Keratinocyte (primary cell): ENCODE measurements at regions not wholly inside any gene's neighbourhood (a gene's known extent, or its start where the extent isn't known, plus 50 kb on each side); places are given as distances from the start of the nearest gene placed in this dataset.

Experiments used
- DNase-seq: peaks from one replicate; pipeline ENCODE4 v3.0.0-alpha.2; 2011; ENCODE audit warnings: low read depth, missing footprints, low spot score
- FAIRE-seq: peaks from 2 replicates; lab custom pipeline; 2011; peaks lifted over from hg19 to GRCh38; lab: Jason Lieb, UNC
- H2AFZ ChIP-seq: 2 replicates; pipeline ENCODE4 v1.6.0; 2012; ENCODE audit warnings: low read length, control low read depth, inconsistent platforms; ENCODE audit not compliant: control insufficient read depth
- H3K27ac ChIP-seq: 2 replicates; pipeline ENCODE4 v1.5.1; 2011; ENCODE audit warnings: low read length; ENCODE audit not compliant: control insufficient read depth, insufficient read depth
- H3K27me3 ChIP-seq: 3 replicates; pipeline ENCODE4 v1.6.0; 2011; ENCODE audit warnings: low read length; ENCODE audit not compliant: control insufficient read depth, insufficient read depth; ENCODE audit errors: extremely low read depth
- H3K36me3 ChIP-seq, 2 experiments: 2 replicates in 1 of 2; 3 replicates in 1 of 2; pipeline ENCODE4 v1.5.1; 2011; ENCODE audit warnings: low read length in 2 of 2, mild to moderate bottlenecking in 1 of 2; ENCODE audit not compliant: control insufficient read depth in 2 of 2, insufficient read depth in 2 of 2; ENCODE audit errors: extremely low read depth in 1 of 2
- H3K4me1 ChIP-seq: 3 replicates; pipeline ENCODE4 v1.5.1; 2011; ENCODE audit warnings: low read length; ENCODE audit not compliant: control insufficient read depth, insufficient read depth; ENCODE audit errors: extremely low read depth
- H3K4me2 ChIP-seq: 3 replicates; pipeline ENCODE4 v1.6.0; 2011; ENCODE audit warnings: low read depth, low read length; ENCODE audit not compliant: control insufficient read depth, insufficient read depth; ENCODE audit errors: extremely low read depth
- H3K4me3 ChIP-seq, 3 experiments: fragments of 200-600 bp in 1 of 3; sonication (generic) in 1 of 3; 2 replicates in 2 of 3; 3 replicates in 1 of 3; pipeline ENCODE4 v1.5.1; 2011 to 2016; ENCODE audit warnings: low read length in 3 of 3, mild to moderate bottlenecking in 3 of 3, control low read depth in 2 of 3, inconsistent platforms in 1 of 3, low read depth in 1 of 3, mixed read lengths in 1 of 3, mixed run types in 1 of 3, moderate library complexity in 1 of 3; ENCODE audit not compliant: control insufficient read depth in 2 of 3, insufficient read depth in 2 of 3; ENCODE audit errors: extremely low read depth in 1 of 3
- H3K79me2 ChIP-seq: 2 replicates; pipeline ENCODE4 v1.6.0; 2012; ENCODE audit warnings: low read length; ENCODE audit not compliant: control insufficient read depth, insufficient read depth
- H3K9ac ChIP-seq: 3 replicates; pipeline ENCODE4 v1.6.0; 2011; ENCODE audit warnings: low read length; ENCODE audit not compliant: control insufficient read depth, insufficient read depth; ENCODE audit errors: extremely low read depth
- H3K9me1 ChIP-seq: 3 replicates; pipeline ENCODE4 v1.6.0; 2011; ENCODE audit warnings: low read length; ENCODE audit not compliant: control insufficient read depth, insufficient read depth; ENCODE audit errors: extremely low read depth
- H3K9me3 ChIP-seq: 2 replicates; pipeline ENCODE4 v1.5.1; 2012; ENCODE audit warnings: low read depth, low read length; ENCODE audit not compliant: control insufficient read depth
- H4K20me1 ChIP-seq: 3 replicates; pipeline ENCODE4 v1.6.0; 2011; ENCODE audit warnings: low read length; ENCODE audit not compliant: control insufficient read depth, insufficient read depth; ENCODE audit errors: extremely low read depth
- CTCF ChIP-seq, 3 experiments: IDR thresholded peaks in 1 of 3; conservative IDR thresholded peaks in 1 of 3; optimal IDR thresholded peaks in 1 of 3; 2 replicates in 2 of 3; 3 replicates in 1 of 3; pipeline versions ENCODE3 to v1.5.1; 2011; ENCODE audit warnings: low read length in 3 of 3, mild to moderate bottlenecking in 3 of 3, moderate library complexity in 2 of 3, control low read depth in 1 of 3, inconsistent platforms in 1 of 3; ENCODE audit not compliant: insufficient read depth in 2 of 3; ENCODE audit errors: extremely low read depth in 1 of 3
- EZH2 ChIP-seq: IDR thresholded peaks from one replicate; pipeline ENCODE4 v1.6.1; 2012; ENCODE audit warnings: inconsistent platforms, mild to moderate bottlenecking, low read length, moderate library complexity
- dilution Hi-C: fragments of 300-500 bp; cut with MboI; formaldehyde crosslinking; loops from one replicate; pipeline ENCODE4 v1.7.0; 2020; ENCODE audit warnings: low sequenced_read_pairs; ENCODE audit not compliant: extremely low pct_ligation_motif_present

- Histone ChIP-seq H3K9me1 (no peaks in the 10 kb centered on the region), H3K4me3 (no peak overlapping the region), H3K36me3 (no peaks in the 10 kb centered on the region), H3K27me3 (no peaks in the 10 kb centered on the region), H3K9ac (no peak overlapping the region), H2AFZ (no peak overlapping the region), H3K27ac (no peak overlapping the region), H4K20me1 (no peaks in the 10 kb centered on the region), H3K79me2 (no peaks in the 10 kb centered on the region), H3K4me2 (no peak overlapping the region), H3K9me3 (no peaks in the 10 kb centered on the region), H3K4me1 (no peaks in the 10 kb centered on the region)
- dilution Hi-C loops: no loop called here
- FAIRE-seq (no peak), DNase-seq (no peak)
- no peak for TF ChIP-seq EZH2
Observed at GRCh38 chr9:95653246-95653645, 136.5 kb upstream of the PTCH1 start.

- FAIRE-seq: no peak
- Histone ChIP-seq H3K9ac (no peak overlapping the region), H4K20me1 (no peaks in the 10 kb centered on the region), H3K4me1 (no peaks in the 10 kb centered on the region), H3K9me3 (no peaks in the 10 kb centered on the region), H3K27ac (no peak overlapping the region), H3K4me3 (no peak overlapping the region), H3K4me2 (no peak overlapping the region), H3K9me1 (no peaks in the 10 kb centered on the region), H3K79me2 (no peaks in the 10 kb centered on the region), H2AFZ (no peak overlapping the region), H3K27me3 (no peaks in the 10 kb centered on the region), H3K36me3 (no peaks in the 10 kb centered on the region)
- no peak for DNase-seq
- TF ChIP-seq EZH2 (no peak), CTCF (optimal IDR thresholded peaks at IDR 0.05 in 1 of 3, IDR thresholded peaks at IDR 0.05 in 1 of 3, conservative IDR thresholded peaks at IDR 0.05 in 1 of 3; ENCODE audit: extremely low read depth in 1 of 3, insufficient read depth in 2 of 3, low read length in 3 of 3) (no peak)
- dilution Hi-C loops: no loop called here
Observed at GRCh38 chr9:95650720-95651119, 133.9 kb upstream of the PTCH1 start.

- H3K27ac ChIP-seq: no peak overlapping the region
- no peak overlapping the region for H2AFZ ChIP-seq
- FAIRE-seq: no peak
- H3K4me1 ChIP-seq: no peaks in the 10 kb centered on the region
- no peaks in the 10 kb centered on the region for H4K20me1 ChIP-seq
- no peak overlapping the region for H3K4me2 ChIP-seq
- H3K9me1 ChIP-seq: no peaks in the 10 kb centered on the region
- DNase-seq: no peak
- H3K9me3 ChIP-seq: no peaks in the 10 kb centered on the region
- dilution Hi-C loops: no loop called here
- H3K36me3 ChIP-seq: no peaks in the 10 kb centered on the region
- H3K79me2 ChIP-seq: no peaks in the 10 kb centered on the region
- H3K4me3 ChIP-seq: no peak overlapping the region
- TF ChIP-seq CTCF (optimal IDR thresholded peaks at IDR 0.05 in 1 of 3, IDR thresholded peaks at IDR 0.05 in 1 of 3, conservative IDR thresholded peaks at IDR 0.05 in 1 of 3; ENCODE audit: extremely low read depth in 1 of 3, insufficient read depth in 2 of 3, low read length in 3 of 3) (no peak), EZH2 (no peak)
- H3K9ac ChIP-seq: no peak overlapping the region
- H3K27me3 ChIP-seq: no peaks in the 10 kb centered on the region
Observed at GRCh38 chr9:95649801-95650213, 133.0 kb upstream of the PTCH1 start.
